Thyroid gland (tissue), 4 donors: ENCODE measurements at regions not wholly inside any gene's neighbourhood (a gene's known extent, or its start where the extent isn't known, plus 50 kb on each side); places are given as distances from the start of the nearest gene placed in this dataset.

ENCODE experiments used
- DNase-seq, 2 donors: peaks; one replicate each; pipeline ENCODE4 v3.0.0-alpha.2; 2019
- H3K27ac ChIP-seq, 3 donors: fragments of 200-600 bp; sonication (generic); 1 replicate in 2 of 3; 2 replicates in 1 of 3; pipeline ENCODE4 v1.5.1; 2016 to 2019; ENCODE audit warnings: mild to moderate bottlenecking in 1 of 3, moderate library complexity in 1 of 3
- H3K27me3 ChIP-seq: fragments of 200-600 bp; sonication (generic); one replicate; pipeline ENCODE4 v1.5.1; 2019
- H3K36me3 ChIP-seq, 2 donors: fragments of 200-600 bp; sonication (generic); one replicate each; pipeline ENCODE4 v1.5.1; 2016 to 2019
- H3K4me1 ChIP-seq, 2 donors: fragments of 200-600 bp; sonication (generic); one replicate each; pipeline ENCODE4 v1.5.1; 2017 to 2019
- H3K4me3 ChIP-seq, 3 donors: fragments of 200-600 bp; sonication (generic); replicated peaks in 1 of 3; 1 replicate in 2 of 3; 2 replicates in 1 of 3; pipeline ENCODE4 v1.5.1; 2016; ENCODE audit warnings: mild to moderate bottlenecking in 1 of 3
- H3K9me3 ChIP-seq: fragments of 200-600 bp; sonication (generic); one replicate; pipeline ENCODE4 v1.5.1; 2017
- POLR2A ChIP-seq, 2 donors: fragments of 450-650 bp; IDR thresholded peaks; one replicate each; pipeline ENCODE4 v1.6.1; 2017; ENCODE audit warnings: antibody characterized with exemption in 2 of 2, mild to moderate bottlenecking in 2 of 2, moderate library complexity in 1 of 2
- WGBS, 2 donors: methylation state at CpG; one replicate each; pipeline ENCODE4 v1.1.5; 2017; 5-methylcytosine and 5-hydroxymethylcytosine counted together
- intact Hi-C: fragments of 100-400 bp; cut with DNase I; formaldehyde crosslinking; loops from one replicate; pipeline ENCODE4 v1.15.1; 2023
- TF ChIP-seq, protein P1 (sequence below), 6 experiments: fragments of 200-600 bp in 3 of 6; fragments of 450-650 bp in 3 of 6; sonication (generic) in 3 of 6; IDR thresholded peaks; one replicate each; pipeline ENCODE4 v1.5.1; 2016 to 2019; ENCODE audit warnings: antibody characterized with exemption in 6 of 6, mild to moderate bottlenecking in 2 of 6, inconsistent platforms in 1 of 6, moderate library complexity in 1 of 6

DNA sequence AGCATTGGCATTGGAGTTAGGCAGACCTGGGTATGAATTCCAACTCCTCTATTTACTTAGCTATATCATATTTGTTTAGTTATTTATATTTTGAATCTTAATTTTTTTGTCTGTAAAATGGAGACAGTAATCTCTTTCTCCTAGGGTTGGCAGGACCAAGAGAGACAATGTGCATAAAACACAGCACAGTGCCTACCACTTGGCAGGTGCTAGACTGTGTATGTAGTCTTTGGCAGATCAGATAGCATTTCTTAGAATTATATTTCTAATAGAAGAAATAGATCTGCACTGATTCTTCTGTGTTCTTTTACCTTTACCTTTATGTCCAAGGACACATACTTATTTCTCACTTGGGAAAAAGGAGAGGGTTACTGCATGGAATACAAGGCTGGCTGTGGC is 177.2 kb downstream of the GIPC2 start:
- no peak for TF ChIP-seq POLR2A (IDR thresholded peaks at IDR 0.05)
- TF ChIP-seq, protein P1, sequence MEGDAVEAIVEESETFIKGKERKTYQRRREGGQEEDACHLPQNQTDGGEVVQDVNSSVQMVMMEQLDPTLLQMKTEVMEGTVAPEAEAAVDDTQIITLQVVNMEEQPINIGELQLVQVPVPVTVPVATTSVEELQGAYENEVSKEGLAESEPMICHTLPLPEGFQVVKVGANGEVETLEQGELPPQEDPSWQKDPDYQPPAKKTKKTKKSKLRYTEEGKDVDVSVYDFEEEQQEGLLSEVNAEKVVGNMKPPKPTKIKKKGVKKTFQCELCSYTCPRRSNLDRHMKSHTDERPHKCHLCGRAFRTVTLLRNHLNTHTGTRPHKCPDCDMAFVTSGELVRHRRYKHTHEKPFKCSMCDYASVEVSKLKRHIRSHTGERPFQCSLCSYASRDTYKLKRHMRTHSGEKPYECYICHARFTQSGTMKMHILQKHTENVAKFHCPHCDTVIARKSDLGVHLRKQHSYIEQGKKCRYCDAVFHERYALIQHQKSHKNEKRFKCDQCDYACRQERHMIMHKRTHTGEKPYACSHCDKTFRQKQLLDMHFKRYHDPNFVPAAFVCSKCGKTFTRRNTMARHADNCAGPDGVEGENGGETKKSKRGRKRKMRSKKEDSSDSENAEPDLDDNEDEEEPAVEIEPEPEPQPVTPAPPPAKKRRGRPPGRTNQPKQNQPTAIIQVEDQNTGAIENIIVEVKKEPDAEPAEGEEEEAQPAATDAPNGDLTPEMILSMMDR (IDR thresholded peaks at IDR 0.05) = no peak
- H3K9me3 ChIP-seq = no peaks in the 10 kb centered on the region
- no peak overlapping the region for H3K27ac ChIP-seq
- intact Hi-C loops = no loop called here
- DNase-seq = no peak
- no peaks in the 10 kb centered on the region for H3K27me3 ChIP-seq
- H3K4me1 ChIP-seq = no peaks in the 10 kb centered on the region
- no peak overlapping the region for H3K4me3 ChIP-seq
- no peaks in the 10 kb centered on the region for H3K36me3 ChIP-seq

DNA sequence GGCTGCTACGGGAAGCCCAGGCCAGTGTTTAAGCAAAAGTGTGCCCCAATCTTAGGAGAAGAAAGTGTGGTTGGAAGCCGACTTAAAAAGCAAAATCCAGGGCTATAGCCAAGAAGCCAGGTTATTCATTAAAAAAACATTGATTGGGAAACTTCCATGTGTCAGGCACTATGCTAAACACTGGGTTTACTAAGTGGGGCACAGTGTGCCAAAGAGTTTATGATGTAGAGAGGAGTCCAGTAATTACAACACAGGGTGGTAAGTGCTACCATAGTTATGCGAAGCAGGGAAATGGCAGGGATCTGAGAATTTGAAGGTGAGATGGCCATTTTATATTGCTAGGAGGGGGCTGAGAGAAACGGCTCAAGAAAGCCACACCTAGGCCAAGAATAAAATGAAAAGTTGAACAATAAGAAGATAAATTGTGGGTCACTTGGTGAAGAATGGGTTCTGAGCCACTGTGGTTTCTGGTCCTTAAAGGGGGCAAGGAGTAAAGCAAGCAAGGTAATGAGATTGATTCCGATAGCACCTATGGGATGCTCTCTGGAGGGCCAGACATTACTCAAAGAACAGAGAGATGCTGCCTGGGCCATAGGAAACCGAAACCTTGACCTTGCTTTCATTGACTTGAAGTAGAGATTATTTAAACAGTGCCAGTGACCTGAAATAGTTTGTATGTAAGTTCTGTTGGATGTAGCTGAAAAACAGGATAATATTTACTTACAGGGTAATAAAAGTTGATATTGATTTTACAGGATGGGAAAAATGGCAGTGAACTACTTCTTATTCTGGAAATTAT is 177.8 kb downstream of the GIPC2 start:
- Histone ChIP-seq H3K9me3 (no peaks in the 10 kb centered on the region), H3K36me3 (no peaks in the 10 kb centered on the region), H3K27me3 (no peaks in the 10 kb centered on the region), H3K27ac (no peak overlapping the region), H3K4me1 (no peaks in the 10 kb centered on the region), H3K4me3 (no peak overlapping the region)
- intact Hi-C loops = no loop called here
- DNase-seq = no peak
- WGBS, 2 donors = 78 to 88% methylated on average over 6 of the region's 6 CpGs
- TF ChIP-seq, protein P1 (IDR thresholded peaks at IDR 0.05) = no peak
- TF ChIP-seq POLR2A (IDR thresholded peaks at IDR 0.05) = no peak

DNA sequence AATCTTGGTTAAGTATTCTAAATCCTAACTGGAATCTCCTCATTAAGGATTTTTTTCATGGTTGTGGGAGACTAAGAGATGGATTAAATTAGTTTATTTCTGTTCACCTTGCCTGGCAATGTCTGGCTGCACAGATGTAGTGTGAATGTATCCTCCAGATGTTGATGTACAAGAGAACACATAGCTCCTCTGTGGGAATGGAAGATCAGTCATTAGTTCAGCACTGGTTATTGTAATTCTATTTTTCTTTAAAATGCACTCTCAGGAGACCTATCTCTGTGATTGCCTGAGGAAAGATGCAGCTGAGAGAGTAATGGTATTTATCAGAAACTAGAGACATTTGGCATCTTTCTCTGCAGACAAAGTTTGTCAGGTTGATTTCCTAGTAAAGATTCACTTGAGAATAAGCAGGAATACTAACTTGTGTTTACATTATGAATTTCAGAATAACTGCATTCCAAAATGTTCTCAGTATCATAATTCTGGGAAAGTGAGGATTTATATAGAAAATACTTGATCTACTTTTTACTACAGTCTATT is 178.6 kb downstream of the GIPC2 start:
- intact Hi-C loops = no loop called here
- no peak overlapping the region for H3K27ac ChIP-seq
- no peaks in the 10 kb centered on the region for H3K9me3 ChIP-seq
- no peaks in the 10 kb centered on the region for H3K27me3 ChIP-seq
- no peak for DNase-seq
- no peaks in the 10 kb centered on the region for H3K4me1 ChIP-seq
- H3K4me3 ChIP-seq = no peak overlapping the region
- no peaks in the 10 kb centered on the region for H3K36me3 ChIP-seq
- TF ChIP-seq POLR2A (IDR thresholded peaks at IDR 0.05) = no peak
- TF ChIP-seq, protein P1 (IDR thresholded peaks at IDR 0.05) = no peak

DNA sequence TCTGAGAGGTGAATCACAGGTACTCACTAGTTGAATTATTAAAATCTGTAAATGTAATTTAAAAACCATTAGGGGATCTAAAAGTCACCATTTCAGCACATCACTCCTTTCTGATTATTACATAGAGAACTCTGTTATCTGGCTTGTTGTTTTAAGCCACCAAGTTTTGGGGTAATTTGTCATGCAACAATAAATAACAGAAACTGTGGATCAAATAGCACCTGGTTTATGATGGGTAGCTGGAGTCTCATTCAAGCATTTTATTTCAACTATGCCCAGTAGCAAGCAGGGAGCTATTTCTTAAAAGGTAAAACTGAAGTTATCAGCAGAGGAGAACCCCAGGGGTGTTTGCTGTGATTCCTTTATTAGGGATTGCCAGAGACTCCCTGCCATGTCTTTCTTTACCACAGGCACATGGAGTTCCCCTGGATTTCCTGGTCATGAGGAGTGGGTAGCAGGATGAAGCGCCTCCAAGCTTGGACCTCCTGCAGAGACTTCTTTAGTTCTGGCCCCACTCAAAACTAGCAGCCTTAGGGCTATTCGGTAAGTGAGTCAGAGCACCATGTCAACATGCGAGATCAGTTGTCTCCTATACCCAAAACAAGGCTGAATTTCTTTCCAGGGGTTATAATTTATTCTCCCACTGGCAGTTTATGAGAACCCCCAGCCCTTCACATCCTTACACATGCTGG is 179.2 kb downstream of the GIPC2 start:
- no peaks in the 10 kb centered on the region for H3K9me3 ChIP-seq
- no peak for DNase-seq
- WGBS, 2 donors = 55 to 56% methylated on average over 3 of the region's 3 CpGs
- TF ChIP-seq POLR2A (IDR thresholded peaks at IDR 0.05) = no peak
- TF ChIP-seq, protein P1 (IDR thresholded peaks at IDR 0.05) = no peak
- H3K27me3 ChIP-seq = no peaks in the 10 kb centered on the region
- no peaks in the 10 kb centered on the region for H3K4me1 ChIP-seq
- H3K27ac ChIP-seq = no peak overlapping the region
- no peaks in the 10 kb centered on the region for H3K36me3 ChIP-seq
- H3K4me3 ChIP-seq = no peak overlapping the region
- intact Hi-C loops = no loop called here

DNA sequence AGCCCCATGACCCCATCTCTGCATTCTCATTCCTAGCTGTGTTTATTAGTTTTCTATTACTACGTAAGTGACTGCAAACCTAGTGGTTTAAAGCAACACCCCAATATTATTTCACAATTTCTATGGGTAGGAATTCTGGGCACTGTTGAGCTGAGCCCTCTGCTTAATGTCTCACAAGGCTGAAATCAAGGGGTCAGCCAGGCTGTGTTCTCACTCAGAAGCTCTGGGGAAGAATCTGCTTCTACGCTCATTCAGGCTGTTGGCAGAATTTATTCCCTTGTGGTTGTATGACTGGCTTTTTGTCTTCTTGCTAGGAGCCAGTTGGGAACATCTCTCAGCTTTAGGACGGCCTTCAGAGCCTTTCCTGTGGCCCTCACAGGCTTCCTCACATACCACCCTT is 181.0 kb downstream of the GIPC2 start:
- no peaks in the 10 kb centered on the region for H3K4me1 ChIP-seq
- H3K27ac ChIP-seq = no peak overlapping the region
- H3K4me3 ChIP-seq = no peak overlapping the region
- TF ChIP-seq, protein P1 (IDR thresholded peaks at IDR 0.05) = no peak
- no peak for TF ChIP-seq POLR2A (IDR thresholded peaks at IDR 0.05)
- H3K9me3 ChIP-seq = no peaks in the 10 kb centered on the region
- DNase-seq = no peak
- no peaks in the 10 kb centered on the region for H3K27me3 ChIP-seq
- WGBS, 2 donors = 71 to 81% methylated on average over 3 of the region's 3 CpGs
- intact Hi-C loops = no loop called here
- no peaks in the 10 kb centered on the region for H3K36me3 ChIP-seq
